ENCODE measurements at regions not wholly inside any gene's neighbourhood (a gene's known extent, or its start where the extent isn't known, plus 50 kb on each side); places are given as distances from the start of the nearest gene placed in this dataset.

DNA sequence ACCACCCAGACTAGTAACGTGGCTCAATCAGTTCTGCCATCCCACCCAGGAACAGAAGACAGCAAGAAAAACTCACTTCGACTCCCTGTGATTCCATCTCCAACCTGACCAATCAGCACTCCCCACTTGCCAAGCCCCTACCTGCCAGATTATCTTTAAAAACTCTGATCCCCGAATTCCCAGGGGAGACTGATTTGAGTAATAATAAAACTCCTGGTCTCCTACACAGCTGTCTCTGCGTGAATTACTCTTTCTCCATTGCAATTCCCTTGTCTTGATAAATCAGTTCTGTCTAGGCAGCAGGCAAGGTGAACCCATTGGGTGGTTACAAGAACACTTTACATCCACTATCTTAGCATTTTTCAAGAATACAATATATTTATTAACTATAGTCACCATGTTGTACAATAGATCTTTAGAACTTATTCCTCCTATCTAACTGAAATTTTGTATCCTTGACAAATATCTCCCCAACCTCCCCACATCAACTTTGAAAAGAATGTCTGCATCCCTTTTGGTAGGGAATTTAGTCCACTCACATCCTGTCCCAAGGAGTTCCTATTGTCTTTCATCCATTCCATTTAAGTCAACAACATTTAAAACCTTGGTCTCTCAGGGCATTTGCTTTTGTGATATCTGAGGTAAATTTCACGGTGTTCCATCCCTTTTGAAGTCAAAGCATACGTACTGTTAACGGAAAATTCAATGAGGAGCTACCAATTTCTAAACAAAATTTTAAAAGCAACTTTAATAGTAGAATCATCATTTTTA is 163.7 kb downstream of the MACC1 start:
- no peaks in the 10 kb centered on the region for H3K27me3 ChIP-seq (ENCODE audit: control insufficient read depth, insufficient read depth, low read length)
- H3K9me3 ChIP-seq (ENCODE audit: control insufficient read depth, insufficient read depth, low read length): no peaks in the 10 kb centered on the region
- CTCF ChIA-PET: no interaction called here
- no peak overlapping the region for H3K4me3 ChIP-seq (ENCODE audit: low read depth, low read length)
- no peak for DNase-seq (ENCODE audit: low read depth, low spot score)
- no peak for TF ChIP-seq CTCF (IDR thresholded peaks at IDR 0.05; ENCODE audit: low read depth, low read length)
- POLR2A ChIA-PET: no interaction called here
- H3K27ac ChIP-seq (ENCODE audit: low read depth, low read length): no peak overlapping the region

DNA sequence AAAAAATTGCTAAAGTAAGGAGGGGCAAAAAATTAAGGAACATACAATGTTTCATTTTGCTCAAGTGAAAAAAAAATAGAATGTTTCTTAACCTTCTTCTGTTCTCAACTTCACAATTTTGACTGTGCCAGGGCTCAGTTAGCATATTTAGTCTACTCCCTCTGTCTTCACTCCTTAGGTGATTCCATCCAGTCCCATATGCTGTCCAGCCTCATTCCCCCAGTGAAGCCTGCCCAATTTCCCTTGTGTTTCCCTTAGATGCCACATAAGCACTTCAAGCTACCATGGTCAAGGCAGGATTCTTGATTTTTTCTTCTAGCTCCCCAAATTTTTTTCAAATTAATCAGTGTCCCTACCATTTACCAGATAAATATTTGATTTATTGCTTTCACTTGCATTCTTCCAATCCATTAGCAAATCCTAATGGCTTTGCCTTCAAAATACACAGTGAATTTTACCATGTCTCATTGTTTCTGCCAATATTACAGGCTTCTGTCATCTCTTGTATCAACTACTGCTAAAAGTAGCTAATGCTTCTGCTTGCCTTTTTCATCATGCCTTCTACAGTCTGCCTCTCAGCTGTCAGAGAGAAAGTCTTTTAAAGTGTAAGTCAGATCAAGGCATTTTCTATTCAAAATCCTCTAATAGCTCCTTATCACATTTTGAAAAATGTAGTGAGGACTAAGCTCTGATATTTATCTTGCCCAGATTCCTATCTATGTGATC is 166.8 kb downstream of the MACC1 start:
- DNase-seq (ENCODE audit: low read depth, low spot score): no peak
- Histone ChIP-seq H3K9me3 (ENCODE audit: control insufficient read depth, insufficient read depth, low read length) (no peaks in the 10 kb centered on the region), H3K27ac (ENCODE audit: low read depth, low read length) (no peak overlapping the region), H3K4me3 (ENCODE audit: low read depth, low read length) (no peak overlapping the region), H3K27me3 (ENCODE audit: control insufficient read depth, insufficient read depth, low read length) (no peaks in the 10 kb centered on the region)
- TF ChIP-seq CTCF (IDR thresholded peaks at IDR 0.05; ENCODE audit: low read depth, low read length): no peak
- CTCF ChIA-PET: interaction anchor here (0.5 kb wide), 1 partner anchor 390 kb away, joined by 3 read pairs; no protein-coding TSS in a partner anchor
- POLR2A ChIA-PET: no interaction called here

DNA sequence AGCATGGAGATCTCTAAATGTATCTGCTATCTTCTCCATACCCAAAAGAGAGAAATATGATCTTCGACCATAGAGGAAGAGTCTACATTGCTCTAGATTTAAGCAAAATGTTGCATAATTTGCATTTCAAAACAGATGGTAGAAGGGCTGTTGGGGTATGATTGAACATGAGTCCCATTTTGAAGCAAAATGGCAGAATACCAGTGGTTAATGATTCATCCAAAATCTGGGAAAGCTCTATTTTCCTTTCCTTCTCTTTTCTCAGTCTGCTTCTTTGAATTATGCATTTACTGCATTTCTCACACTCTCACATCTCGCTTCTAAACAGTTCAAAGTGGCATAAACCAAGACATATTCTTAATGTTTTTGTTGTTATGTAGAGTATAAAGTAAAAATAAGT is 178.5 kb downstream of the MACC1 start:
- no peak overlapping the region for H3K4me3 ChIP-seq (ENCODE audit: low read depth, low read length)
- no peak overlapping the region for H3K27ac ChIP-seq (ENCODE audit: low read depth, low read length)
- TF ChIP-seq CTCF (IDR thresholded peaks at IDR 0.05; ENCODE audit: low read depth, low read length): no peak
- no peaks in the 10 kb centered on the region for H3K9me3 ChIP-seq (ENCODE audit: control insufficient read depth, insufficient read depth, low read length)
- no peaks in the 10 kb centered on the region for H3K27me3 ChIP-seq (ENCODE audit: control insufficient read depth, insufficient read depth, low read length)
- ChIA-PET POLR2A (no interaction called here), CTCF (no interaction called here)
- no peak for DNase-seq (ENCODE audit: low read depth, low spot score)

DNA sequence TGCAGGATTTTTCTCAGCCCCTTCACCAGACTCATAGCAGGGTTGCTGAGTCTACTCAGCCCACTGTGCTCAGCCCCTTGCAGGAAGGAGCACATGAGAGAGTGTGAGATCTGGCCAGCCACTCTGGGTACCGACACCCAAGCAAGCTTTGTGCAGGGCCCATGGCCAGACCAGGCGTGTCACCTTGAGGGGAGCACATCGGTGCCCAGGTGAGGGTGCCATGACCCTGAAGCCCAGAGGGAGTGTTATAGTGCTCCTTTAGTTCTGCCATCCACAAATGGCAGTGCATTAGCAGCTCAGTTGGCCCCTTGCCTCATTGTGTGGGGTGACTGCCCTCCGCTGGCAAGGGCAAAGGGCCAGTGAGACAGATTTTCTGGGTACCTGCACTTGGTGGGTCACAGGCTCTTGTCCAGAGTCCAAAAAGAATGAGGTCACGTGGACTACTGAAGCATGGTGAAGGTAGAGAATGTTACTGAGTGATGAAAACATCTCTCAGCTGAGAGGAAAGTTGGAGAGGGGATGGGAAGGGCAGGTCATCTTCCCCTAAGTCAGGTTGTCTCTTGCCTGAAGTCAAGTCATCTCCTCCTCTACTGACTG is 181.8 kb downstream of the MACC1 start:
- no peak for TF ChIP-seq CTCF (IDR thresholded peaks at IDR 0.05; ENCODE audit: low read depth, low read length)
- Histone ChIP-seq H3K27me3 (ENCODE audit: control insufficient read depth, insufficient read depth, low read length) (no peaks in the 10 kb centered on the region), H3K4me3 (ENCODE audit: low read depth, low read length) (no peak overlapping the region), H3K9me3 (ENCODE audit: control insufficient read depth, insufficient read depth, low read length) (no peaks in the 10 kb centered on the region), H3K27ac (ENCODE audit: low read depth, low read length) (no peak overlapping the region)
- ChIA-PET CTCF (interaction anchor here (1.1 kb wide), 1 partner anchor 563 kb away, joined by 3 read pairs; no protein-coding TSS in a partner anchor), POLR2A (no interaction called here)
- DNase-seq (ENCODE audit: low read depth, low spot score): no peak

Data from AG04450 (cell line).